ENCODE measurements at regions not wholly inside any gene's neighbourhood (a gene's known extent, or its start where the extent isn't known, plus 50 kb on each side); places are given as distances from the start of the nearest gene placed in this dataset.

- TF ChIP-seq, protein P1, sequence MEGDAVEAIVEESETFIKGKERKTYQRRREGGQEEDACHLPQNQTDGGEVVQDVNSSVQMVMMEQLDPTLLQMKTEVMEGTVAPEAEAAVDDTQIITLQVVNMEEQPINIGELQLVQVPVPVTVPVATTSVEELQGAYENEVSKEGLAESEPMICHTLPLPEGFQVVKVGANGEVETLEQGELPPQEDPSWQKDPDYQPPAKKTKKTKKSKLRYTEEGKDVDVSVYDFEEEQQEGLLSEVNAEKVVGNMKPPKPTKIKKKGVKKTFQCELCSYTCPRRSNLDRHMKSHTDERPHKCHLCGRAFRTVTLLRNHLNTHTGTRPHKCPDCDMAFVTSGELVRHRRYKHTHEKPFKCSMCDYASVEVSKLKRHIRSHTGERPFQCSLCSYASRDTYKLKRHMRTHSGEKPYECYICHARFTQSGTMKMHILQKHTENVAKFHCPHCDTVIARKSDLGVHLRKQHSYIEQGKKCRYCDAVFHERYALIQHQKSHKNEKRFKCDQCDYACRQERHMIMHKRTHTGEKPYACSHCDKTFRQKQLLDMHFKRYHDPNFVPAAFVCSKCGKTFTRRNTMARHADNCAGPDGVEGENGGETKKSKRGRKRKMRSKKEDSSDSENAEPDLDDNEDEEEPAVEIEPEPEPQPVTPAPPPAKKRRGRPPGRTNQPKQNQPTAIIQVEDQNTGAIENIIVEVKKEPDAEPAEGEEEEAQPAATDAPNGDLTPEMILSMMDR (IDR thresholded peaks at IDR 0.05): no peak
- Histone ChIP-seq H3K27me3 (no peaks in the 10 kb centered on the region), H3K9me3 (no peaks in the 10 kb centered on the region), H3K36me3 (no peaks in the 10 kb centered on the region), H3K27ac (no peak overlapping the region), H3K4me3 (no peak overlapping the region), H3K4me1 (no peaks in the 10 kb centered on the region)
- peak in 1 of 4 donors; percentile 79 for DNase-seq
- no peak for ATAC-seq
- intact Hi-C loops (cut with DNase I): no loop called here
Measured at GRCh38 chr22:48692734-48693376, 1134.8 kb downstream of the BRD1 start.

DNA sequence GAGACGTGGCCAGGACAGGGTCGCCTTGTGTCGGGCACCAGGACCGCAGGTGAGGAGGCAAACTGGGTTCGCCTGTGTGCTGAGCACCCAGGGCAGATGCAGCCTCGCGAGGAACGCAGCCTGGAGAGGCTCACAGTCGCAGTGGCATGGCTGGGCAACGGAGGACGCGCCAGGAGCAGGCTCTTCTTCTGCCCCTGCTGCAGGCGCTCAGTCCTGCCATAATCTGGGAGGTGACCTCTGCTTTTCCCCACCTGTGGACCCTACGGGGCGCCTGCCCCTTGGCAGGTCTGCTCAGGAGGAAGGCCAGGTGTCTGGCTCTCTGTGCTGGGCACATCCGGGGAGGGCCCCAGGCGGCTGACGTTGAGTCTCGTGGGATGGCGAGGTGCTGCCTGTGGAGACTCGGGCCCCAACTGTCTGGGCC, 1136.2 kb downstream of the BRD1 start:
- H3K9me3 ChIP-seq: no peaks in the 10 kb centered on the region
- no peaks in the 10 kb centered on the region for H3K4me1 ChIP-seq
- ATAC-seq: no peak
- TF ChIP-seq, protein P1 (IDR thresholded peaks at IDR 0.05): no peak
- H3K27ac ChIP-seq: no peak overlapping the region
- no peaks in the 10 kb centered on the region for H3K36me3 ChIP-seq
- DNase-seq: peak in 1 of 4 donors; percentile 74
- no peak overlapping the region for H3K4me3 ChIP-seq
- no peaks in the 10 kb centered on the region for H3K27me3 ChIP-seq
- intact Hi-C loops (cut with DNase I): no loop called here

DNA sequence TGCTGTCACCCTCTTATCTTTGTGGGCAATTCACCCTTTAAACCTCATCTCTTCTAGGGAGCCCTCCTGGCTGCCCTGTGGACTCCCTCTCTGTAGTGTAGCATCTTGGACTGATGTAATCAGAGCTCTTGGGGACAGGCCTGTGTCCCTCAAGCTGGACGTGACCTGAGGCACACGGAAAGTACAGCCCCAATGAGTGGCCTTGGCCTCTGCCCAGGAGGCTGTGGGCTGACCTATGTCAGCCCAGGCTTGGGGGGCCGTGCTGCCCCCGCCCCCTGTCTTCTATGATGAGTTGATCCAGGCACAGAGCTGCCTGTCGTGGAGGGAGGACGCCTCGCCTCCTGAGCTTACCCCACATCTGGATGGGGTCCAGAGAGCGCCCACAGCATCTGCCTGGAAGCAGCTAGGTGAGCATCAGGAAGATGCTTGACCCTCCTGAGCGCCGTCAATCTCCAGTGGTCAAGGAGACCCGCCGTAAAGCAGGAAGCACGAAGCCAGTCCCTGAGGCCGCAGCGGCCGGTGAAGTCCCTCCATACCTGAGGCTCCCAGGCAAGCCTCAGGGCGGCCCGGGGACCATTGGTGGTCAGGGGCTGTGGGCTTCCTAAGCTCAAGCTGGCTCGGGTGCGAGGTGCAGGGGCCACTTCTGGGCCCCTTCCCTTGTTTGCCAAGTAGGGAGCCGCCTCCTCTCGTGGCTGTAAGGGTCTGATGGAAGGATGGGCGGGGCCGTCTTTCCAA, 1136.9 kb downstream of the BRD1 start:
- Histone ChIP-seq H3K4me3 (no peak overlapping the region), H3K27ac (no peak overlapping the region), H3K4me1 (no peaks in the 10 kb centered on the region), H3K9me3 (no peaks in the 10 kb centered on the region), H3K36me3 (no peaks in the 10 kb centered on the region), H3K27me3 (no peaks in the 10 kb centered on the region)
- ATAC-seq (no peak), DNase-seq (peak in 1 of 4 donors; percentile 74)
- TF ChIP-seq, protein P1 (IDR thresholded peaks at IDR 0.05): no peak
- intact Hi-C loops (cut with DNase I): no loop called here

- Histone ChIP-seq H3K4me3 (no peak overlapping the region), H3K36me3 (no peaks in the 10 kb centered on the region), H3K4me1 (no peaks in the 10 kb centered on the region), H3K27ac (no peak overlapping the region), H3K9me3 (no peaks in the 10 kb centered on the region), H3K27me3 (no peaks in the 10 kb centered on the region)
- DNase-seq (peak in 1 of 4 donors; percentile 55), ATAC-seq (no peak)
- TF ChIP-seq, protein P1 (IDR thresholded peaks at IDR 0.05): no peak
- intact Hi-C loops (cut with DNase I): no loop called here
Measured at GRCh38 chr22:48689206-48689605, 1138.5 kb downstream of the BRD1 start.

DNA sequence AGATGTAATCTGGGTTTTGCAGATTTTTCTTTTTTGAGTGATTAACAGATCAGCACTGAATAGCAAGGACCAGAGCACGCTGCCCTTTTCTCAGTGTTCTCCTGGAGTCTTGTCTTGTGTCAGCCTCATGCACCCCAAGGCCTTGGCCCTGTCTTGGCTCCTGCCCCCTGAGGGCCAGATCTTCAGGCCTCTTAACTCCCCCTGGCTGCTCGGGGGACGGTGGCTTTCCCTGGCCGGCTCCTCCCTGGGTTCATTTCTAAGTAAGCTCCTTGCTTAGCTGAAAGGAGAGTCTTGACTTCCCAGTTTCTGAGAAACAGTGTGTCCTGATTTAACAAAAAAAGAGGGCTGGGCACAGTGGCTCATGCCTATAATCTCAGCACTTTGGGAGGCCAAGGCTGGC, 1139.3 kb downstream of the BRD1 start:
- intact Hi-C loops (cut with DNase I): no loop called here
- no peaks in the 10 kb centered on the region for H3K36me3 ChIP-seq
- no peak for ATAC-seq
- no peaks in the 10 kb centered on the region for H3K27me3 ChIP-seq
- no peaks in the 10 kb centered on the region for H3K4me1 ChIP-seq
- H3K4me3 ChIP-seq: no peak overlapping the region
- TF ChIP-seq, protein P1 (IDR thresholded peaks at IDR 0.05): no peak
- no peak overlapping the region for H3K27ac ChIP-seq
- DNase-seq: peak in 1 of 4 donors; percentile 39
- H3K9me3 ChIP-seq: no peaks in the 10 kb centered on the region

Measured in left lung (tissue), 4 donors.